GM12873 (cell line): ENCODE measurements at regions not wholly inside any gene's neighbourhood (a gene's known extent, or its start where the extent isn't known, plus 50 kb on each side); places are given as distances from the start of the nearest gene placed in this dataset.

Experiments
- TF ChIP-seq, protein P1 (sequence below): IDR thresholded peaks from 2 replicates; pipeline ENCODE4 v1.5.1; 2012; ENCODE audit warnings: low read depth, mild to moderate bottlenecking, moderate library complexity, low read length, control low read depth; ENCODE audit not compliant: insufficient read depth; ENCODE audit errors: missing control alignments

DNA sequence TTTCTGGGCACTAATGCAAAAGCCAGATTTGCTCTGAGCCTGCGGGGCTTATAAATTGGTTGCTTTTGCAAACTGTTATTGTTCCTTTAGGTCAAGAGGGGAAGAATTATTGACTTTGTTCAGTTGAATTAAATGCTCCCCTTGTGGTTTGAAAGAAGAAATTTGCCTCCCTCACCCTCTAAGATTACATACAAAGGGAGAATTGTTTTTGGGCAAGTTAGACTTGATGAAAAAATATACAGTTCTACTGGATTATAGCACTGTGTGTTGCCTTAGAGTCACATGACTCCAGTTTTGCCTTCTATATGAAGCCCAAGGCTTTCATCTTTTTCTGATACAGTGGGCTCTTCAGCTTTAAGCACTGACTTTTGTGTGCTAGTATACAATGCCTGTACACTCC is 1265.8 kb upstream of the LRRTM3 start:
- TF ChIP-seq, protein P1, sequence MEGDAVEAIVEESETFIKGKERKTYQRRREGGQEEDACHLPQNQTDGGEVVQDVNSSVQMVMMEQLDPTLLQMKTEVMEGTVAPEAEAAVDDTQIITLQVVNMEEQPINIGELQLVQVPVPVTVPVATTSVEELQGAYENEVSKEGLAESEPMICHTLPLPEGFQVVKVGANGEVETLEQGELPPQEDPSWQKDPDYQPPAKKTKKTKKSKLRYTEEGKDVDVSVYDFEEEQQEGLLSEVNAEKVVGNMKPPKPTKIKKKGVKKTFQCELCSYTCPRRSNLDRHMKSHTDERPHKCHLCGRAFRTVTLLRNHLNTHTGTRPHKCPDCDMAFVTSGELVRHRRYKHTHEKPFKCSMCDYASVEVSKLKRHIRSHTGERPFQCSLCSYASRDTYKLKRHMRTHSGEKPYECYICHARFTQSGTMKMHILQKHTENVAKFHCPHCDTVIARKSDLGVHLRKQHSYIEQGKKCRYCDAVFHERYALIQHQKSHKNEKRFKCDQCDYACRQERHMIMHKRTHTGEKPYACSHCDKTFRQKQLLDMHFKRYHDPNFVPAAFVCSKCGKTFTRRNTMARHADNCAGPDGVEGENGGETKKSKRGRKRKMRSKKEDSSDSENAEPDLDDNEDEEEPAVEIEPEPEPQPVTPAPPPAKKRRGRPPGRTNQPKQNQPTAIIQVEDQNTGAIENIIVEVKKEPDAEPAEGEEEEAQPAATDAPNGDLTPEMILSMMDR = no peak

- TF ChIP-seq, protein P1 = no peak
These were observed 1255.7 kb upstream of the LRRTM3 start for GRCh38 chr10:65670087-65670486.

DNA sequence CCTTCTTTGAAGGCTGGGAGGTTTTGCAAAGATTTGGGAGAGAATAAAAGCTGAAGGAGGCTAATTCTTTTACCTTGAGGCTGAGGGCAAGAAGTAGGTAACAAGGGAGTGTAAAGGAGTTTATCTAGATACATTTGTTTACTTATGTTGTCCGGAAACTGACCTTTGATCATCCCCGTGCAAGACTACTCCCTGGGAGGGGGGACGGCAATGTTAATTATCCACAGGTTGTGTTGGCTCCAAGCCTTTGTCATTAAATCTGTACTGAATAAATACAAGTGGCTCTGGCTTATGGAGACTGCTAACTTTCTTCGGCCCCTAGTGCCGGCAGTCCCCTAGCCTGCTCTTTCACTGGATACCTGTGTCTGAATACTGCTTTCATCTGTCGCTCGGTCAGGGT is 1250.6 kb upstream of the LRRTM3 start:
- TF ChIP-seq, protein P1 = no peak

DNA sequence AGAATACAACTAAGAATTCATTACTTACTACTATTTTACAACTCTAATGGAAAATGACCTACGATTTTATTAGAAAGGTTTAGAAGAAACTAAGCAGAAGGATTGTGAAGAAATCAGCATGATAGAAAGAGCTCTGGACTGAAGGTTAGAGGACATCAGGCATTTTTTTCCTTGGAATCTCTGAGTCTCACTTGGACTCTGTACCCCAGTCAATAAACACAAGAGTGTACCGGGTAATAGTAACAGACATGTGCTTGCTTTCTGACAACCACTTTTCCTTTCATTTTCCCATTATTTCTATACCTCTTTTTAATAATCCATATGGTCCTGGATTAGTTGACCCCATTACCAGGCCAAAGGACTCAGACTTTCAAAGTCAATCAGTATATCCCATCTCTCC is 1240.9 kb upstream of the LRRTM3 start:
- TF ChIP-seq, protein P1 = no peak

DNA sequence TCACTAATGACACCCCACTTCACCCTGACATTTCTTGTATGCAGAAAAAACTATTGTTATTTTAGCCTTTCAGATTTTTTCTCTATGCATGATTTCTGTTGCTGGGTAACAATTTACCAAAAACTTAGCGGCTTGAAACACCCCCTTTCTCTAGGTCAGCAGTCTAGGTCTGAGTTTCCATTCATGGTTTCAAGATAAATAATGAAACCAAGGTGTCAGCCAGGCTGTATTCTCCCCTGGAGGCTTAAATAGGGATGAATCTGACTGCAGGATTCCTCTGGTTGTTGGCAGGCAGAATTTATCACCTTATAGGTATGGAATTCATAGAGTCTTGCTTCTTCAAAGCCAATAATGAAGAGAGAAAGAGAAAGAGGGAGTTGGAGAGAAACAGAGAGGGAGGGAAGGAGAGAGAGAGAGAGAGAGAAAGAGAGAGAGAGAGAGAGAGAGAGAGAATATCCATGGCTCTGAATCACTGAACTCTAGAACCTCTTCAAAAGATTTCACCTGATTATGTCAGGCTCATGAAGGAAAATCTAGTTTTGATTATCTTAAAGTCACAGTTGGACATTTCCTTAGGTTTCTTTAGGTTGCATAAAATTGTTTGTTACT is 1224.6 kb upstream of the LRRTM3 start:
- TF ChIP-seq, protein P1 = no peak

- TF ChIP-seq, protein P1 = no peak
These were observed 1217.8 kb upstream of the LRRTM3 start for GRCh38 chr10:65708057-65708456.

DNA sequence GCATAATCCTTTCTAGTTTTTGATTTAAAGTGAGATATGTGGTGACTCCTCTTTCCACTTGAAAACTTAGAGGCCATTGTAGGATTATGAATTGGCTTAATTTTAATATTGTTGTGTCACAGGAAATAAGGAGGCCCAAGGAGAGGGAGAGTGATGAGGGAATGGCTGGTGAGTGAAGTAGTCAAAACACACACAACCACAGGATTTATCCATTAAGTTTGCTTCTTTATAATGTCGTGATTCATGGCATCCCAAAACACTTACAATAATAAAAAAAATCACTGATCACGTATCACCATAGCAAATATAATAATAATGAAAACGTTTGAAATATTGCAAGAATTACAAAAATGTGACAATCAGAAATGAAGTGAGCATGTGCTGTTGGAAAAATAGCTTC is 1215.5 kb upstream of the LRRTM3 start:
- TF ChIP-seq, protein P1 = no peak

DNA sequence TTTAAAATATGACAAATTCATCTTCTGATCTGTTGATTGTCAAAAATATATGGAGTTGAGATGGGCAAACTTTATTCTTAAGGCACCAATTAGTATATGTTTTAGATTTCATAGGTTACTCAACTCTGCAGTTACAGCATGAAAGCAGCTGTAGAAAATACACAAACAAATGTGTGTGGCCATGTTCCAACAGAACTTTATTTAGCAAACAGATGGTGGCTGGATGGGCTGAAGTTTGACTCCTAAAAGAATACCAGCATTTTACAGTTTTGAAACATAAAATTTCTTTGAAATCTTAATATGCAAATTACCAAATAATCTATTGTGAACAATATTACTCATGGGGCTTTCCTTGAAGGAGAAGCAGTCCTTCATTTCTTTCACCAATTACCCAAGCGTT is 1206.0 kb upstream of the LRRTM3 start:
- TF ChIP-seq, protein P1 = no peak
